ENCODE measurements at regions not wholly inside any gene's neighbourhood (a gene's known extent, or its start where the extent isn't known, plus 50 kb on each side); places are given as distances from the start of the nearest gene placed in this dataset.

DNA sequence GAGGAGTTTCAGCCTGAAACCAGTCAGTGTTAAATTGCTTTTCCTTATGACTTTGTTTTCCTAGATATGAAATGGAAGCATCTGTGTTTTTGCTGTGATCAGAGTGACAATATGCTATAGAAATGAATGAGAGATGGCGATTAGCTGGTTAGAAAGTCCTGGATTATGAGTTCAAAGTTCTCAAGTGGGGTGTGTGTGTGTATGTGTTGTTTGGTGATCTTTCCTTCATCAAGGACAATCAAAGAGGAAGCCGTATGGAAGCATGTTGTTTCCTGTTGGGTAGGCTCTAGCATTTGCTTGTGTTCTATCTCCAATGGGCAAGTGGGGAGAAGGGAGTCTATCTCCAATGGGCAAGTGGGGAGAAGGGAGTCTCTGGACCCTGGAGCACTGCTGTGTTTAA is 64.0 kb upstream of the STX18 start:
- Histone ChIP-seq H3K4me3 (ENCODE audit: low read depth, low read length) (no peak overlapping the region), H3K36me3 (ENCODE audit: control insufficient read depth, insufficient read depth, low read length) (no peaks in the 10 kb centered on the region), H3K27me3 (ENCODE audit: control insufficient read depth, insufficient read depth, low read length) (no peaks in the 10 kb centered on the region)
- CTCF ChIA-PET, result no interaction called here
- TF ChIP-seq, protein P1, sequence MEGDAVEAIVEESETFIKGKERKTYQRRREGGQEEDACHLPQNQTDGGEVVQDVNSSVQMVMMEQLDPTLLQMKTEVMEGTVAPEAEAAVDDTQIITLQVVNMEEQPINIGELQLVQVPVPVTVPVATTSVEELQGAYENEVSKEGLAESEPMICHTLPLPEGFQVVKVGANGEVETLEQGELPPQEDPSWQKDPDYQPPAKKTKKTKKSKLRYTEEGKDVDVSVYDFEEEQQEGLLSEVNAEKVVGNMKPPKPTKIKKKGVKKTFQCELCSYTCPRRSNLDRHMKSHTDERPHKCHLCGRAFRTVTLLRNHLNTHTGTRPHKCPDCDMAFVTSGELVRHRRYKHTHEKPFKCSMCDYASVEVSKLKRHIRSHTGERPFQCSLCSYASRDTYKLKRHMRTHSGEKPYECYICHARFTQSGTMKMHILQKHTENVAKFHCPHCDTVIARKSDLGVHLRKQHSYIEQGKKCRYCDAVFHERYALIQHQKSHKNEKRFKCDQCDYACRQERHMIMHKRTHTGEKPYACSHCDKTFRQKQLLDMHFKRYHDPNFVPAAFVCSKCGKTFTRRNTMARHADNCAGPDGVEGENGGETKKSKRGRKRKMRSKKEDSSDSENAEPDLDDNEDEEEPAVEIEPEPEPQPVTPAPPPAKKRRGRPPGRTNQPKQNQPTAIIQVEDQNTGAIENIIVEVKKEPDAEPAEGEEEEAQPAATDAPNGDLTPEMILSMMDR (IDR thresholded peaks at IDR 0.05; ENCODE audit: insufficient read depth, low read depth, low read length), result no peak
- POLR2A ChIA-PET, result no interaction called here
- DNase-seq (ENCODE audit: low read depth), result no peak

DNA sequence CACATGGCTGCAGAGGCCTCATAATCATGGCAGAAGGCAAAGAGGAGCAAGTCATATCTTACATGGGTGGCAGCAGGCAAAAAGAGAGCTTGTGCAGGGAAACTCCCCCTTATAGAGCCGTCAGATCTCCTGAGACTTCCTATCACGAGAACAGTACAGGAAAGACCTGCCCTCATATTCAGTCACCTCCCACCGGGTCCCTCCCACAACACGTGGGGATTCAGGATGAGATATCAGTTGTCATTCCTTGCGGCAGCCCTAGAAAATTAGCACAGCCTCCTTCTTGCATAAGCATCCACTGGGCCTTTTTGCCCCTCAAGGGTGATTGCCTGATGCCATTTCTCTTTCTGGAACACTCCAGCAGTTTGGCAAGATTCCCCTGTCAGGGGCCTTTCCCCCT is 61.7 kb upstream of the STX18 start:
- ChIA-PET CTCF (no interaction called here), POLR2A (no interaction called here)
- no peak for DNase-seq (ENCODE audit: low read depth)
- Histone ChIP-seq H3K4me3 (ENCODE audit: low read depth, low read length) (no peak overlapping the region), H3K27me3 (ENCODE audit: control insufficient read depth, insufficient read depth, low read length) (no peaks in the 10 kb centered on the region), H3K36me3 (ENCODE audit: control insufficient read depth, insufficient read depth, low read length) (no peaks in the 10 kb centered on the region)
- TF ChIP-seq, protein P1 (IDR thresholded peaks at IDR 0.05; ENCODE audit: insufficient read depth, low read depth, low read length), result no peak

DNA sequence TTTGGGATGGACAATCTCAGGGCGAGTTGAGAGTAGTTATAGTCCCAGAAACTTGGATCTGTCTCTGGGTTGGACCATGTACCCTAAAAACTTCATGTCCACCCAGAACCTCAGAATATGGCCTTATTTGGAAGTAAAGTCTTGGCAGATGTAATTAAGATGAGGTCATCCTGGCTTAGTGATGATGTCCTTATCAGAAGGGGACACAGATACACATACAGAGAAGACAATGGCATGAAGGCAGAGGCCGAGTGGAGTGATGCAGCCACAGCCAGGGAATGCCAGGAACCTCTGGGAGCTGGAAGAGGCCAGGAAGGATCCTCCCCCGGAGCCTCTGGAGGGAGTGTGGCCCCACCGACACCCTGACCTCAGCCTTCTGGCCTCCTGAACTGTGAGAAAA is 61.2 kb upstream of the STX18 start:
- Histone ChIP-seq H3K36me3 (ENCODE audit: control insufficient read depth, insufficient read depth, low read length) (no peaks in the 10 kb centered on the region), H3K27me3 (ENCODE audit: control insufficient read depth, insufficient read depth, low read length) (no peaks in the 10 kb centered on the region), H3K4me3 (ENCODE audit: low read depth, low read length) (no peak overlapping the region)
- DNase-seq (ENCODE audit: low read depth), result no peak
- POLR2A ChIA-PET, result no interaction called here
- CTCF ChIA-PET, result no interaction called here
- TF ChIP-seq, protein P1 (IDR thresholded peaks at IDR 0.05; ENCODE audit: insufficient read depth, low read depth, low read length), result no peak

DNA sequence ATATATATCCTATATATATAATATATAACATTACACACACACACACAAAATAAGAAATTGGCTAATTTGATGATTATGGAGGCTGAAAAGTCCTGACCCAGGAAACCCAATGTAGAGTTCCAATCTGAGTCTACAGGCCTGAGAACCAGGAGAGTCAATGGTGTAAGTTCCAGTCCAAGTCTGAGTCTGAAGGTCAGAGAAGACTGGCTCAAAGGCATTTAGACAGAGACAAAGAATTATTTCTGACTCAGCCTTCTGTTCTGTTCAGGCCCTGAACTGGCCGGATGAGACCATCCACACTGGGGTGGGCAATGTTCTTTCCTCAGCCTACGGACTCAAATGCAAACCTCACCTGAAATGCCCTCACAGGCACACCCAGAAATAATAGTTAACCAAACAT is 60.6 kb upstream of the STX18 start:
- ChIA-PET POLR2A (no interaction called here), CTCF (interaction anchor here (2.3 kb wide), 1 partner anchor 12 kb away, joined by 7 read pairs; no protein-coding TSS in a partner anchor)
- no peaks in the 10 kb centered on the region for H3K36me3 ChIP-seq (ENCODE audit: control insufficient read depth, insufficient read depth, low read length)
- TF ChIP-seq, protein P1 (IDR thresholded peaks at IDR 0.05; ENCODE audit: insufficient read depth, low read depth, low read length), result no peak
- no peaks in the 10 kb centered on the region for H3K27me3 ChIP-seq (ENCODE audit: control insufficient read depth, insufficient read depth, low read length)
- H3K4me3 ChIP-seq (ENCODE audit: low read depth, low read length), result no peak overlapping the region
- no peak for DNase-seq (ENCODE audit: low read depth)

DNA sequence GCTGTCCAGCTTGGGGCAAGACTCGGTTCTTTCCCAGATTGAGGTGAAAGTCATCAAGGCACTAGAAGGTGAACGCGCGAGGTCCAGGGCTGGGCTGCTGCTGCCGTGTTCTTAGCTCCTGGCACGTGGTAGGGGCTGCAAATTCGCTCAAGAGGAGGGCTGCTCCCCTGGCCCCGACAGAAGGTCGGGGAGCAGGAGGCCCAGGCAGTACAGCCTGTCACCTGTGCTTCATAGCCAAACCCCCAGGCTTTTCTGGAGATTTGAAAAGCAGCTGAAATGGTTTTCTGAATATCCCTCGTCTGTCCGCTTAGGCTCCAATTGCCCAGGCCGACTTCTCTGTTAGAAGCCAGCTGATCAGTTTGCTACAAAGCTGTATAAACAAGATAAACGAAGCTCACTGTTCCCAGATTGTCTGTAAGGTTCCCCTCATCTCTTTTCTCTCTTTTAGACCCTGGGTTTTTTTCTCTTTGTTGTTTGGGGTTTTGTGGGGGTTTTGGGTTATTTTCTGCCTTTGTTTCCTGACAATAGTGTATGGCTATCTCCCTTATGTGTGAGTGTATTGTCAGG is 60.0 kb upstream of the STX18 start:
- no peak for DNase-seq (ENCODE audit: low read depth)
- no peaks in the 10 kb centered on the region for H3K36me3 ChIP-seq (ENCODE audit: control insufficient read depth, insufficient read depth, low read length)
- POLR2A ChIA-PET, result no interaction called here
- H3K27me3 ChIP-seq (ENCODE audit: control insufficient read depth, insufficient read depth, low read length), result no peaks in the 10 kb centered on the region
- CTCF ChIA-PET, result interaction anchor here (1.0 to 2.3 kb wide), 2 partner anchors 11 to 113 kb away, joined by 3 to 7 read pairs; no protein-coding TSS in a partner anchor
- H3K4me3 ChIP-seq (ENCODE audit: low read depth, low read length), result no peak overlapping the region
- TF ChIP-seq, protein P1 (IDR thresholded peaks at IDR 0.05; ENCODE audit: insufficient read depth, low read depth, low read length), result no peak
